IPS-18c (cell line): ENCODE measurements at regions not wholly inside any gene's neighbourhood (a gene's known extent, or its start where the extent isn't known, plus 50 kb on each side); places are given as distances from the start of the nearest gene placed in this dataset.
"Not testable (repeated sequence)": the region's sequence is repeated elsewhere in the genome, so short reads cannot be mapped to it uniquely, and the experiment has no call there.

Source experiments
- H3K4me3 ChIP-seq: 2 replicates; pipeline ENCODE4 v1.7.0; 2013; ENCODE audit warnings: low read depth, mild to moderate bottlenecking, low read length, moderate library complexity; ENCODE audit not compliant: insufficient read depth
- H3K9me3 ChIP-seq: one replicate; pipeline ENCODE4 v1.6.1; 2013; ENCODE audit warnings: mild to moderate bottlenecking, low read length, moderate library complexity; ENCODE audit not compliant: control insufficient read depth, insufficient read depth

- H3K4me3 ChIP-seq, result no peak overlapping the region
- no peaks in the 10 kb centered on the region for H3K9me3 ChIP-seq
These were observed 724.6 kb upstream of the NRP1 start for GRCh38 chr10:34058845-34059614.

DNA sequence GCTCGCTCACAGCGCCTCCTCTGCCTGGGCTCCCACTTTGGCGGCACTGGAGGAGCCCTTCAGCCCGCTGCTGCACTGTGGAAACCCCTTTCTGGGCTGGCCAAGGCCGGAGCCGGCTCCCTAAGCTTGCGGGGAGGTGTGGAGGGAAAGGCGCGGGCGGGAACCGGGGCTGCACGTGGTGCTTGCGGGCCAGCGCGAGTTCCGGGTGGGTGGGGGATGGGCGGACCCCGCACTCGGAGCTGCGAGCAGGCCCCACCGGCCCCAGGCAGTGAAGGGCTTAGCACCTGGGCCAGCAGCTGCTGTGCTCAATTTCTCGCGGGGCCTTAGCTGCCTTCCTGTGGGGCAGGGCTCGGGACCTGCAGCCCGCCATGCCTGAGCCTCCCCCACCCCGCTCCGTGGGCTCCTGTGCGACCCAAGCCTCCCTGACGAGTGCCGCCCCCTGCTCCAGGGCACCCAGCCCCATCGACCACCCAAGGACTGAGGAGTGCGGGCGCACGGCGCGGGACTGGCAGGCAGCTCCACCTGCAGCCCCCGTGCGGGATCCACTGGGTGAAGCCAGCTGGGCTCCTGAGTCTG lies 721.0 kb upstream of the NRP1 start:
- not testable (repeated sequence) for H3K4me3 ChIP-seq, H3K9me3 ChIP-seq

- H3K4me3 ChIP-seq, result no peak overlapping the region
- H3K9me3 ChIP-seq, result peaks cover 2% of the 10 kb centered on the region
These were observed 715.4 kb upstream of the NRP1 start for GRCh38 chr10:34049887-34050286.

DNA sequence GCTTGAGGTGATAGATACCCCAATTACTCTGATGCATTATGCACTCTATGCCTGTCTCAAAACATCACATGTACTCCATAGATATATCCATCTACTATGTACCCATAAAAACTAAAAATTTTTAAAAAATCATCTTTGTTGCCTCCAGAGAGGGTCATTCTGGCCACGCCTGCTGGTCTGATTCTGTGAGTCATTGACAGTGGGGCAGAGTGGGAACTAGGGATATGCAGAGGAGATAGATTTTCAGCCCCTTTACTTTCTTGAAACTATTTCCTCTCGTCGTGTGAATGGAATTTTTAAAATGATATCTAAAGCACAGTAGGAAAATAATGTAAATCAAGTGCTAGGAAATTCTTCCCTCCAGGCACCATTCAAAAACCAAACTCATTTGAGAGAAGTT lies 715.0 kb upstream of the NRP1 start:
- H3K4me3 ChIP-seq, result no peak overlapping the region
- H3K9me3 ChIP-seq, result peaks cover 2% of the 10 kb centered on the region

- Histone ChIP-seq H3K4me3 (no peak overlapping the region), H3K9me3 (no peaks in the 10 kb centered on the region)
These were observed 712.9 kb upstream of the NRP1 start for GRCh38 chr10:34047389-34047788.

DNA sequence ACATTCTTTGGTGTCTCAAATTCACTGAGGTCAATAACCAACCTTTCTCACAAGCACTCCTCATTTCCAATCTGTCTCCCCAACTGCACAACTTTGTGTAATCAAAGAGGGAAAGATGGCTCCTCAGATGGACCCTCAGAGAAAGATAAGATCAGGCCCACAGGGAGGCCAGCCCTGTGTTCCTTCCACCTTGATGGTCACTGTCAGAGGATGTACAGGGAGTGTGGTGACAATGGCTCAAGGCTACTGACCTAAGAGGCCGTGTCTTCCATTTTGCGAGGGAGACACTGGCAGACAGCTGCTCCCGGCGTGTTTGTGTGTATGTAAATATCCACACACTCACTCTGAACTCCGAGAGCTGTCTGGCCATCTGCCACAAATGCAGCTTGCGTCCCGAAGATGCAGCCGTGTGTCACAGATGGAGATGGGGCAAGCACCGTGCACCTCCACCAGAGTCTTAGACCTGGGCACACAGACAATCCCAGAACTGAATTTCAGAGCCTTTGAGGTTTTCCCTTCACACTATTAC lies 712.1 kb upstream of the NRP1 start:
- H3K9me3 ChIP-seq, result no peaks in the 10 kb centered on the region
- H3K4me3 ChIP-seq, result no peak overlapping the region

GRCh38 chr10:34045571-34046190 lies 711.2 kb upstream of the NRP1 start:
- H3K4me3 ChIP-seq, result no peak overlapping the region

DNA sequence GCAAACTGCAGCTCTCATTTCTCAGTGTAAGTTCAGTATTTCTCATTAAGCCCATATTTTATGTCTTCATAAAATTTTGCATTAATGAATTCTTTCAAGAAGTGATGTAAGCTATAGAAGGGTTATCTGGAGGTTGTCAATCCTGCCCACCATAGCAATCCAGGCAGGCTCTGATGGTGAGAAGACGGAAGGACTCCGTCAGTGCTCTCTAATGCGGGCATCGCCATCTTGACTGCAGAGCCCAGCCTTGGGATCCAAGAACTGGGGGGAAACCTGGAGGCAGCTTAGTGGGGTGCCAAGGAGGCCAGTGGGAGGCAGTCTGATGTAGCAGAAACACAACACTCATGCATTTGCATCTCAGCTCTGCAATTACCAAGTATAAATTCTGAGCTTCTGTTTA lies 707.4 kb upstream of the NRP1 start:
- Histone ChIP-seq H3K4me3 (no peak overlapping the region), H3K9me3 (peaks cover 2% of the 10 kb centered on the region)

More at GRCh38 chr10:34045571-34046190, 711.2 kb upstream of the NRP1 start:
- no peaks in the 10 kb centered on the region for H3K9me3 ChIP-seq

- Histone ChIP-seq H3K9me3 (peaks cover 2% of the 10 kb centered on the region), H3K4me3 (no peak overlapping the region)
These were observed 703.0 kb upstream of the NRP1 start for GRCh38 chr10:34037499-34037898.

GRCh38 chr10:34035241-34035790 lies 700.8 kb upstream of the NRP1 start:
- not testable (repeated sequence) for H3K9me3 ChIP-seq

GRCh38 chr10:34033078-34033477 lies 698.6 kb upstream of the NRP1 start:
- no peak overlapping the region for H3K4me3 ChIP-seq

More at GRCh38 chr10:34035241-34035790, 700.8 kb upstream of the NRP1 start:
- not testable (repeated sequence) for H3K4me3 ChIP-seq

GRCh38 chr10:34032564-34032963 lies 698.1 kb upstream of the NRP1 start:
- Histone ChIP-seq H3K9me3 (no peaks in the 10 kb centered on the region), H3K4me3 (no peak overlapping the region)

More at GRCh38 chr10:34033078-34033477, 698.6 kb upstream of the NRP1 start:
- H3K9me3 ChIP-seq, result no peaks in the 10 kb centered on the region

DNA sequence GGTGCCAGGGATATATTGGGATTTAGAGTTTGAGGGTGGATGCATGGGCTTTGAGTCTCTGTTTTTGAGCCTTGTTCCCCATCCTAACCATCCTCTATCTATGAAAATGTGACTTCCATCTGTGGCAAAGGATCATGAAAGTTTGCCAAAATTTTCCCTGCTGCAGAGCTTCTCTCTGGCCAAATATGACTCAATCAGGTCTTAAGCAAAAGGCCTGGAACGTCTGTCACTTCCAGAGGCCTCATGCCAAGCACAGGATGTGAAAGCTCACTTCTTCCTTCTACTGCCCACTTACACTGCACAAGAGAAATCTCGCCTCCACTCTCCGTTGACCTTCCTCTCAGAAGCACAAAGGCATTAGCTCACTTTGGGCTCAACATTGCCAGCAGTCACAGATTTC lies 696.9 kb upstream of the NRP1 start:
- Histone ChIP-seq H3K9me3 (no peaks in the 10 kb centered on the region), H3K4me3 (no peak overlapping the region)

- Histone ChIP-seq H3K9me3 (no peaks in the 10 kb centered on the region), H3K4me3 (no peak overlapping the region)
These were observed 695.0 kb upstream of the NRP1 start for GRCh38 chr10:34029455-34029854.

DNA sequence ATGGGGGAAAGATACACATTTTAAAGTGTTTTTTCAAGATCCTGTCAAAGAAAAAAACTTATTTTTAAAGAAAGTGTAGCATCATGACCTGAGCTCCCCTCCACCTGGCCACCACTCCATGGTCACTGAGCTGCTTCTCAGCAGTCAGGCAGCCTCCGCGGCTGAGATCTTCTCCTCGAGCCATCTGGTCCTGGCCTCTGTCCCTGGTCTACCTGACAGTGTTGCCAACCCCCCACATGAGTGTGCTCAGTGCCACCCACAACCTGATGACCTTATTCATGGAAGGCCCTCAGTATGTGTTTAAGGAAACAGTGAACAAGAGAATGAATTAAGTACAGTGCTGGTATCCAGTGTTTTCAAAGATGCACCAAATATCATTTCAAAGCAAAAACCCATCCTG lies 694.5 kb upstream of the NRP1 start:
- H3K9me3 ChIP-seq, result no peaks in the 10 kb centered on the region
- H3K4me3 ChIP-seq, result no peak overlapping the region

GRCh38 chr10:34024693-34025425 lies 690.4 kb upstream of the NRP1 start:
- no peaks in the 10 kb centered on the region for H3K9me3 ChIP-seq
- H3K4me3 ChIP-seq, result no peak overlapping the region

GRCh38 chr10:34024282-34024681 lies 689.8 kb upstream of the NRP1 start:
- H3K4me3 ChIP-seq, result no peak overlapping the region
- no peaks in the 10 kb centered on the region for H3K9me3 ChIP-seq
